Erythroblast (primary cell): ENCODE measurements at regions not wholly inside any gene's neighbourhood (a gene's known extent, or its start where the extent isn't known, plus 50 kb on each side); places are given as distances from the start of the nearest gene placed in this dataset.

Experiments used
- GATA1 ChIP-seq: IDR thresholded peaks from 2 replicates; pipeline ENCODE4 v1.6.1; 2011; ENCODE audit warnings: low read depth, mild to moderate bottlenecking, control low read depth, low read length, moderate library complexity
- POLR2A ChIP-seq: IDR thresholded peaks from 2 replicates; pipeline ENCODE4 v1.6.1; 2011; ENCODE audit warnings: mild to moderate bottlenecking, low read length

GRCh38 chr2:151165105-151165684 is 96.5 kb downstream of the RBM43 start:
- no peak for TF ChIP-seq POLR2A
- TF ChIP-seq GATA1: no peak
